ENCODE measurements at regions not wholly inside any gene's neighbourhood (a gene's known extent, or its start where the extent isn't known, plus 50 kb on each side); places are given as distances from the start of the nearest gene placed in this dataset.
"Not testable (repeated sequence)": the region's sequence is repeated elsewhere in the genome, so short reads cannot be mapped to it uniquely, and the experiment has no call there.

GRCh38 chr11:60622776-60623175 is 76.6 kb upstream of the MS4A8 start:
- H2AFZ ChIP-seq (ENCODE audit: low read length); H3K4me3 ChIP-seq (ENCODE audit: low read length); H3F3A ChIP-seq (ENCODE audit: low read length, unreplicated experiment); H3K9ac ChIP-seq (ENCODE audit: low read length); H3K9me3 ChIP-seq (ENCODE audit: low read length); H3K79me2 ChIP-seq (ENCODE audit: low read length); CTCF ChIA-PET; H3K27me3 ChIP-seq (ENCODE audit: low read length); H3K27ac ChIP-seq (ENCODE audit: low read length); H3K9me2 ChIP-seq (replicated peaks; ENCODE audit: low read length); H3K4me1 ChIP-seq (ENCODE audit: insufficient read depth, low read length); BruUV-seq (replicated peaks); H3K4me2 ChIP-seq (ENCODE audit: low read length); POLR2A ChIA-PET (ENCODE audit: unreplicated experiment); H3K36me3 ChIP-seq (ENCODE audit: low read depth, low read length); intact Hi-C loops (cut with micrococcal nuclease); DNase-seq; ATAC-seq; H4K20me1 ChIP-seq (ENCODE audit: low read length): not testable (repeated sequence)

GRCh38 chr11:60625262-60625661 is 74.2 kb upstream of the MS4A8 start:
- intact Hi-C loops (cut with micrococcal nuclease), result no loop called here
- H3K4me2 ChIP-seq (ENCODE audit: low read length), result no peak overlapping the region
- H3K27me3 ChIP-seq (ENCODE audit: low read length), result peaks cover 18% of the 10 kb centered on the region; the same call in 1 of the 2 replicates
- H2AFZ ChIP-seq (ENCODE audit: low read length), result no peak overlapping the region
- H3K4me3 ChIP-seq (ENCODE audit: low read length), result no peak overlapping the region
- no TSS peak for BruUV-seq (replicated peaks)
- H3K9ac ChIP-seq (ENCODE audit: low read length), result no peak overlapping the region
- CTCF ChIA-PET, result no interaction called here
- DNase-seq (peak; percentile 75), ATAC-seq (no peak)
- POLR2A ChIA-PET (ENCODE audit: unreplicated experiment), result no interaction called here
- TF ChIP-seq CTCF (conservative IDR thresholded peaks at IDR 0.05; ENCODE audit: low read depth, low read length) (peak; percentile 80), EZH2 (IDR thresholded peaks at IDR 0.05; ENCODE audit: low read length, unreplicated experiment) (no peak), EZH2phosphoT487 (IDR thresholded peaks at IDR 0.05; ENCODE audit: borderline replicate concordance, low read length) (no peak)
- no peaks in the 10 kb centered on the region for H3F3A ChIP-seq (ENCODE audit: low read length, unreplicated experiment)
- no peaks in the 10 kb centered on the region for H3K4me1 ChIP-seq (ENCODE audit: insufficient read depth, low read length)
- H3K79me2 ChIP-seq (ENCODE audit: low read length), result no peaks in the 10 kb centered on the region
- no peaks in the 10 kb centered on the region for H3K36me3 ChIP-seq (ENCODE audit: low read depth, low read length)
- no peaks in the 10 kb centered on the region for H3K9me2 ChIP-seq (replicated peaks; ENCODE audit: low read length)
- 0 out of 2 replicates have a peak, but pooled peaks cover 9% of the 10 kb centered on the region for H3K9me3 ChIP-seq (ENCODE audit: low read length)
- H3K27ac ChIP-seq (ENCODE audit: low read length), result no peak overlapping the region
- H4K20me1 ChIP-seq (ENCODE audit: low read length), result no peaks in the 10 kb centered on the region

GRCh38 chr11:60629399-60629798 is 70.0 kb upstream of the MS4A8 start:
- Histone ChIP-seq H3K9me2 (replicated peaks; ENCODE audit: low read length) (no peaks in the 10 kb centered on the region), H3K9ac (ENCODE audit: low read length) (no peak overlapping the region), H4K20me1 (ENCODE audit: low read length) (no peaks in the 10 kb centered on the region), H3K9me3 (ENCODE audit: low read length) (no peaks in the 10 kb centered on the region), H3K4me1 (ENCODE audit: insufficient read depth, low read length) (no peaks in the 10 kb centered on the region), H3K79me2 (ENCODE audit: low read length) (no peaks in the 10 kb centered on the region), H3K27ac (ENCODE audit: low read length) (no peak overlapping the region), H3K27me3 (ENCODE audit: low read length) (peaks cover 28% of the 10 kb centered on the region; the same call in 1 of the 2 replicates), H3F3A (ENCODE audit: low read length, unreplicated experiment) (no peaks in the 10 kb centered on the region), H3K4me3 (ENCODE audit: low read length) (no peak overlapping the region), H2AFZ (ENCODE audit: low read length) (no peak overlapping the region), H3K4me2 (ENCODE audit: low read length) (no peak overlapping the region), H3K36me3 (ENCODE audit: low read depth, low read length) (no peaks in the 10 kb centered on the region)
- no peak for TF ChIP-seq EZH2phosphoT487 (IDR thresholded peaks at IDR 0.05; ENCODE audit: borderline replicate concordance, low read length)
- TF ChIP-seq CTCF (conservative IDR thresholded peaks at IDR 0.05; ENCODE audit: low read depth, low read length), result no peak
- no peak for TF ChIP-seq EZH2 (IDR thresholded peaks at IDR 0.05; ENCODE audit: low read length, unreplicated experiment)
- intact Hi-C loops (cut with micrococcal nuclease), result no loop called here
- POLR2A ChIA-PET (ENCODE audit: unreplicated experiment), result no interaction called here
- ATAC-seq, result no peak
- CTCF ChIA-PET, result no interaction called here
- no peak for DNase-seq
- no TSS peak for BruUV-seq (replicated peaks)
